Panc1 (cell line): ENCODE measurements at regions not wholly inside any gene's neighbourhood (a gene's known extent, or its start where the extent isn't known, plus 50 kb on each side); places are given as distances from the start of the nearest gene placed in this dataset.

ENCODE experiments used
- ATAC-seq: fragments of 200-7000 bp; cut with Tn5 transposase; 2 replicates; pipeline ENCODE4 v1.9.1; 2020; ENCODE audit warnings: mild to moderate bottlenecking, moderate library complexity
- BruUV-seq: library from RNA; stranded (reverse); fragments of 400-500 nt; replicated peaks from 2 replicates; lab custom pipeline; 2021; lab: Mats Ljungman, UMichigan
- CTCF ChIA-PET: fragments of 300-600 bp; sonication (Branson Sonifier 250); formaldehyde crosslinking; loops from one replicate; lab custom pipeline; 2022; ENCODE audit warnings: antibody characterized with exemption; lab: Charles Lee
- POLR2A ChIA-PET: fragments of 300-600 bp; sonication (Branson Sonifier 250); formaldehyde crosslinking; loops from one replicate; lab custom pipeline; 2022; ENCODE audit warnings: antibody characterized with exemption; lab: Charles Lee
- DNase-seq: peaks from one replicate; pipeline ENCODE4 v3.0.0-alpha.2; 2010; ENCODE audit warnings: low read depth, low spot score
- H3K27ac ChIP-seq: 2 replicates; pipeline ENCODE4 v1.5.1; 2011; ENCODE audit warnings: mild to moderate bottlenecking, low read length, inconsistent platforms
- H3K27me3 ChIP-seq: fragments of 200-500 bp; sonication (Bioruptor generic); 2 replicates; pipeline ENCODE4 v1.6.0; 2014; ENCODE audit warnings: low read length, inconsistent platforms; ENCODE audit not compliant: control insufficient read depth, insufficient read depth
- H3K36me3 ChIP-seq: fragments of 200-500 bp; sonication (Bioruptor generic); 2 replicates; pipeline ENCODE4 v1.5.1; 2014; ENCODE audit warnings: inconsistent platforms, mild to moderate bottlenecking, low read length, moderate library complexity; ENCODE audit not compliant: control insufficient read depth, insufficient read depth
- H3K4me1 ChIP-seq: 2 replicates; pipeline ENCODE4 v1.5.1; 2011; ENCODE audit warnings: inconsistent platforms, mild to moderate bottlenecking, low read length, moderate library complexity; ENCODE audit not compliant: control insufficient read depth, insufficient read depth
- H3K4me3 ChIP-seq, 2 experiments: 2 replicates each; pipeline ENCODE4 v1.5.1; 2011 to 2012; ENCODE audit warnings: low read depth in 2 of 2, low read length in 2 of 2, mild to moderate bottlenecking in 2 of 2, inconsistent platforms in 1 of 2, moderate library complexity in 1 of 2
- H3K9me3 ChIP-seq: fragments of 200-500 bp; sonication (Bioruptor generic); 2 replicates; pipeline ENCODE4 v1.5.1; 2014; ENCODE audit warnings: low read depth, mild to moderate bottlenecking, inconsistent platforms, low read length, moderate library complexity; ENCODE audit not compliant: control insufficient read depth, insufficient read depth
- CTCF ChIP-seq: fragments of 450-650 bp; IDR thresholded peaks from 2 replicates; pipeline ENCODE4 v1.5.1; 2017; ENCODE audit warnings: mild to moderate bottlenecking
- POLR2AphosphoS5 ChIP-seq: IDR thresholded peaks from 2 replicates; pipeline ENCODE4 v1.6.1; 2012; ENCODE audit warnings: mild to moderate bottlenecking, low read depth, low read length, moderate library complexity
- REST ChIP-seq, 2 experiments: IDR thresholded peaks; 2 replicates each; pipeline ENCODE4 v1.6.1; 2011 to 2012; ENCODE audit warnings: low read depth in 2 of 2, control low read depth in 1 of 2, low read length in 1 of 2, mild to moderate bottlenecking in 1 of 2, moderate library complexity in 1 of 2; ENCODE audit not compliant: insufficient read depth in 1 of 2
- SIN3A ChIP-seq: IDR thresholded peaks from 2 replicates; pipeline ENCODE4 v1.6.1; 2012; ENCODE audit warnings: low read depth, mild to moderate bottlenecking, low read length, moderate library complexity, borderline replicate concordance; ENCODE audit not compliant: insufficient read depth
- TCF7L2 ChIP-seq: IDR thresholded peaks from 2 replicates; pipeline ENCODE4 v1.6.1; 2011; ENCODE audit warnings: mild to moderate bottlenecking, low read depth, low read length, inconsistent platforms
- in situ Hi-C: cut with HindIII; loops from 2 replicates; pipeline ENCODE4 v1.10.0; 2016; ENCODE audit warnings: low sequenced_read_pairs, low pct_unique_long_range_greater_than_20kb
- intact Hi-C: fragments of 100-400 bp; cut with micrococcal nuclease; formaldehyde crosslinking; loops from one replicate; pipeline ENCODE4 v1.10.0; 2022; ENCODE audit not compliant: unreplicated experiment

GRCh38 chr18:77469131-77469530 is 219.5 kb downstream of the GALR1 start:
- CTCF ChIA-PET, result no interaction called here
- no peak for TF ChIP-seq SIN3A
- TF ChIP-seq CTCF, result no peak; the same call in 1 of the 2 replicates
- TF ChIP-seq POLR2AphosphoS5, result no peak
- no peak for TF ChIP-seq TCF7L2
- TF ChIP-seq REST (IDR thresholded peaks at IDR 0.05; ENCODE audit: insufficient read depth in 1 of 2, low read depth in 2 of 2, low read length in 1 of 2), result no peak
- DNase-seq (no peak), ATAC-seq (no peak)
- intact Hi-C loops, result no loop called here
- no peak overlapping the region for H3K4me3 ChIP-seq
- in situ Hi-C loops, result no loop called here
- no peaks in the 10 kb centered on the region for H3K4me1 ChIP-seq
- POLR2A ChIA-PET, result interaction anchor here (0.5 kb wide), 1 partner anchor 1576 kb away, joined by 3 read pairs; no protein-coding TSS in a partner anchor
- H3K9me3 ChIP-seq, result no peaks in the 10 kb centered on the region
- no peak overlapping the region for H3K27ac ChIP-seq
- H3K36me3 ChIP-seq, result no peaks in the 10 kb centered on the region
- H3K27me3 ChIP-seq, result peaks cover 5% of the 10 kb centered on the region; the same call in 1 of the 2 replicates
- no TSS peak for BruUV-seq

- no peaks in the 10 kb centered on the region for H3K27me3 ChIP-seq
- CTCF ChIA-PET, result no interaction called here
- DNase-seq (no peak), ATAC-seq (peak; percentile 81)
- in situ Hi-C loops, result no loop called here
- TF ChIP-seq SIN3A (no peak), POLR2AphosphoS5 (no peak), CTCF (no peak), REST (IDR thresholded peaks at IDR 0.05; ENCODE audit: insufficient read depth in 1 of 2, low read depth in 2 of 2, low read length in 1 of 2) (no peak), TCF7L2 (no peak)
- no TSS peak for BruUV-seq
- intact Hi-C loops, result no loop called here
- POLR2A ChIA-PET, result no interaction called here
- no peaks in the 10 kb centered on the region for H3K4me1 ChIP-seq
- no peak overlapping the region for H3K4me3 ChIP-seq
- no peak overlapping the region for H3K27ac ChIP-seq
- no peaks in the 10 kb centered on the region for H3K9me3 ChIP-seq
- no peaks in the 10 kb centered on the region for H3K36me3 ChIP-seq
These were observed 221.1 kb downstream of the GALR1 start for GRCh38 chr18:77470569-77471413.
